ENCODE measurements at regions not wholly inside any gene's neighbourhood (a gene's known extent, or its start where the extent isn't known, plus 50 kb on each side); places are given as distances from the start of the nearest gene placed in this dataset.

GRCh38 chr22:49317369-49317768 is 510.3 kb downstream of the BRD1 start (continued):
- no peak for TF ChIP-seq TSHZ2 (CRISPR knock-in tag; IDR thresholded peaks at IDR 0.05)
- no peak for TF ChIP-seq BACH2 (CRISPR knock-in tag; IDR thresholded peaks at IDR 0.05; ENCODE audit: borderline replicate concordance)

GRCh38 chr22:49312601-49313000 is 515.1 kb downstream of the BRD1 start:
- no peak for TF ChIP-seq OSR1 (CRISPR knock-in tag; IDR thresholded peaks at IDR 0.05)
- no peak for TF ChIP-seq ZFP3 (CRISPR knock-in tag; IDR thresholded peaks at IDR 0.05)
- TF ChIP-seq TSHZ2 (CRISPR knock-in tag; IDR thresholded peaks at IDR 0.05): no peak
- TF ChIP-seq ISL1 (CRISPR knock-in tag; IDR thresholded peaks at IDR 0.05): no peak
- TF ChIP-seq POU6F1 (CRISPR knock-in tag; IDR thresholded peaks at IDR 0.05; ENCODE audit: borderline replicate concordance, low read depth): no peak

GRCh38 chr22:49310354-49310753 is 517.3 kb downstream of the BRD1 start:
- TF ChIP-seq CREB5 (CRISPR knock-in tag; IDR thresholded peaks at IDR 0.05; ENCODE audit: low read depth) (no peak), SNAI2 (CRISPR knock-in tag; IDR thresholded peaks at IDR 0.05) (no peak), CSDC2 (CRISPR knock-in tag; IDR thresholded peaks at IDR 0.05) (no peak), ARNTL (CRISPR knock-in tag; IDR thresholded peaks at IDR 0.05; ENCODE audit: borderline replicate concordance, low read depth) (no peak), ZNF565 (CRISPR knock-in tag; conservative IDR thresholded peaks at IDR 0.05; ENCODE audit: low read depth) (no peak), PPARA (CRISPR knock-in tag; IDR thresholded peaks at IDR 0.05; ENCODE audit: borderline replicate concordance) (no peak), TOX (CRISPR knock-in tag; IDR thresholded peaks at IDR 0.05; ENCODE audit: borderline replicate concordance) (no peak), BACH2 (CRISPR knock-in tag; IDR thresholded peaks at IDR 0.05; ENCODE audit: borderline replicate concordance) (no peak), CSRNP3 (CRISPR knock-in tag; IDR thresholded peaks at IDR 0.05) (no peak), ISL1 (CRISPR knock-in tag; IDR thresholded peaks at IDR 0.05) (no peak)
- no peak for ATAC-seq

More at GRCh38 chr22:49312601-49313000, 515.1 kb downstream of the BRD1 start:
- no peak for ATAC-seq

- TF ChIP-seq PATZ1 (CRISPR knock-in tag; IDR thresholded peaks at IDR 0.05; ENCODE audit: borderline replicate concordance): no peak
- TF ChIP-seq TCF4 (CRISPR knock-in tag; IDR thresholded peaks at IDR 0.05; ENCODE audit: borderline replicate concordance): no peak
- TF ChIP-seq ZFP30 (CRISPR knock-in tag; IDR thresholded peaks at IDR 0.05): no peak
- TF ChIP-seq ZFP3 (CRISPR knock-in tag; IDR thresholded peaks at IDR 0.05): no peak
- no peak for TF ChIP-seq ZNF8 (CRISPR knock-in tag; IDR thresholded peaks at IDR 0.05)
- no peak for TF ChIP-seq PPARA (CRISPR knock-in tag; IDR thresholded peaks at IDR 0.05; ENCODE audit: borderline replicate concordance)
- TF ChIP-seq RARB (CRISPR knock-in tag; IDR thresholded peaks at IDR 0.05): no peak
- TF ChIP-seq BACH2 (CRISPR knock-in tag; IDR thresholded peaks at IDR 0.05; ENCODE audit: borderline replicate concordance): no peak
- no peak for TF ChIP-seq ZC3H10 (CRISPR knock-in tag; IDR thresholded peaks at IDR 0.05)
- TF ChIP-seq SNAI2 (CRISPR knock-in tag; IDR thresholded peaks at IDR 0.05): no peak
- TF ChIP-seq ZNF565 (CRISPR knock-in tag; conservative IDR thresholded peaks at IDR 0.05; ENCODE audit: low read depth): no peak
- no peak for ATAC-seq
Measured at GRCh38 chr22:49308300-49308699, 519.4 kb downstream of the BRD1 start.

All from SK-N-SH treated with all-trans-retinoic acid at 6 μM for 48 hours (cell line).